ENCODE measurements at regions not wholly inside any gene's neighbourhood (a gene's known extent, or its start where the extent isn't known, plus 50 kb on each side); places are given as distances from the start of the nearest gene placed in this dataset.

DNA sequence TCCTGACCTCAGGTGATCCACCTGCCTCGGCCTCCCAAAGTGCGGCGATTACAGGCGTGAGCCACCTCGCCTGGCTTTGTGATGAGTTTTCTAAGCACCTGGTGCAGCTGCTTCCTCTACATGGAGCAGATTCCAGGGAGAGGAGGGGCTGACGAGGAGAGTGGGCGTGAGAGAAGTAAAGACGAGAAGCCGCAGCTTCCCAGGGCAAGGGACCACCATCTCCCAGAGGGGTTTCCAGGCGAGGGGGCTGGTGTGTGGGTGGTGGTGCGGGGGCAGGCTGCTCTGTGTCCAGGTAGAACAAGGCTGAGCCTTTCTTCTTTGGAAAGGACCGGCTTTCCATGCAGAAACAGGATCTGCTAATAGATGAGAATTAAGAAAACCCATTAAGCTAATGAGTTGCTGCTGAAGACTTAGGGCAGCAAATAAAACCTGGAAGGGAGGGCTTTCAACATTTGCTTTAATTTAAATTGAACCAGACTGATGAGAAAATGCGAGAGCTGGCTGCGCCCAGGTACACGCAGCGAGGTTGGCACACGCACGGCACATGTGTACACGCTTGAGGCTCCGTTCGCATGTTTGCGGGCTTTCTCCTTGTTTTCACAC lies 236.7 kb downstream of the RBFOX3 start:
- intact Hi-C loops (cut with micrococcal nuclease): no loop called here
- H3K9me3 Mint-ChIP-seq: no peaks in the 10 kb centered on the region
- H3K36me3 Mint-ChIP-seq (ENCODE audit: low read depth): no peaks in the 10 kb centered on the region
- no peak overlapping the region for H3K4me3 Mint-ChIP-seq
- CTCF ChIA-PET: interaction anchor here (0.9 to 1.0 kb wide), 2 partner anchors 18 to 309 kb away, joined by 3 to 4 read pairs; no protein-coding TSS in a partner anchor
- H3K27me3 Mint-ChIP-seq: peaks cover 17% of the 10 kb centered on the region
- no peaks in the 10 kb centered on the region for H3K4me1 Mint-ChIP-seq (ENCODE audit: low read depth)
- POLR2A ChIA-PET: no interaction called here
- ATAC-seq (no peak), DNase-seq (no peak)
- TF ChIP-seq, protein P1, sequence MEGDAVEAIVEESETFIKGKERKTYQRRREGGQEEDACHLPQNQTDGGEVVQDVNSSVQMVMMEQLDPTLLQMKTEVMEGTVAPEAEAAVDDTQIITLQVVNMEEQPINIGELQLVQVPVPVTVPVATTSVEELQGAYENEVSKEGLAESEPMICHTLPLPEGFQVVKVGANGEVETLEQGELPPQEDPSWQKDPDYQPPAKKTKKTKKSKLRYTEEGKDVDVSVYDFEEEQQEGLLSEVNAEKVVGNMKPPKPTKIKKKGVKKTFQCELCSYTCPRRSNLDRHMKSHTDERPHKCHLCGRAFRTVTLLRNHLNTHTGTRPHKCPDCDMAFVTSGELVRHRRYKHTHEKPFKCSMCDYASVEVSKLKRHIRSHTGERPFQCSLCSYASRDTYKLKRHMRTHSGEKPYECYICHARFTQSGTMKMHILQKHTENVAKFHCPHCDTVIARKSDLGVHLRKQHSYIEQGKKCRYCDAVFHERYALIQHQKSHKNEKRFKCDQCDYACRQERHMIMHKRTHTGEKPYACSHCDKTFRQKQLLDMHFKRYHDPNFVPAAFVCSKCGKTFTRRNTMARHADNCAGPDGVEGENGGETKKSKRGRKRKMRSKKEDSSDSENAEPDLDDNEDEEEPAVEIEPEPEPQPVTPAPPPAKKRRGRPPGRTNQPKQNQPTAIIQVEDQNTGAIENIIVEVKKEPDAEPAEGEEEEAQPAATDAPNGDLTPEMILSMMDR (IDR thresholded peaks at IDR 0.05): no peak
- no peak overlapping the region for H3K27ac Mint-ChIP-seq

DNA sequence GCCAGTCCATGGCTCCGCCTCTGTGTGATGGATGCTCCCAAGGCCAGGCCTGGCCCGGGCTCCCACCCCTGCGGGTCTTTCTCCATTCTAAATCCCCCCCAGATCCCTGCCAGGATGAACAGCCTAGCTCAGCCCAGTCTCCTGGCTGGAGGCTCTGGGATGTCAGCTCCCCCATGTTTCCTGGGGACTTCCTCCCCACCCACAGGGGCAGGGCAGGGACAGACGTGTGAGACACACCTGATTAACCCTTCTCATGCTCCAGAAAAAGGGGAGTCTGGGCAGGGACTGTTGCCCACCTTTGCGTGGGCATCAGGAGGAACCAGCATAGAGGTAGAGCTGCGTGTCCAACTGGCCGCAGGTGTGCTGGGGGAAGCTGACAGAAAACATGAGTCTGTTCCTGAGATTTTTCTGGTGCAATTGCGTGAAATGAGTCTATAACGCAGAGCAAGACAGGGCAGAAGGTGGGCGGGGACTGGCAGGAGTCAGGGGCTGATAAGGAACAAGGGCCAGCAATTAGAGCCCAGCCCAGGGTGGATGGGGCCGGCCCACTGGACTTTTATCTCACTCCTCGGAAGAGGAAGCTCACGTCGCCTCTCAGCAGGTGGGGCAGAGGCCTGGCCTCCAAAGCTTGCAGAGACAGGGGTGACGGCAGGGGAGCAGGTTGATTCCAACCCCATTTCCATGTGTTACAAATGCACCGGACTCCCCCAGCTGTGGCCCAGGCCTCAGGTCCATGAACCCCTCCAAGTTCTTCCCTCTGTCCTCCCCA lies 238.2 kb downstream of the RBFOX3 start:
- Mint-ChIP-seq H3K36me3 (ENCODE audit: low read depth) (no peaks in the 10 kb centered on the region), H3K4me1 (ENCODE audit: low read depth) (no peaks in the 10 kb centered on the region)
- TF ChIP-seq, protein P1 (IDR thresholded peaks at IDR 0.05): no peak

DNA sequence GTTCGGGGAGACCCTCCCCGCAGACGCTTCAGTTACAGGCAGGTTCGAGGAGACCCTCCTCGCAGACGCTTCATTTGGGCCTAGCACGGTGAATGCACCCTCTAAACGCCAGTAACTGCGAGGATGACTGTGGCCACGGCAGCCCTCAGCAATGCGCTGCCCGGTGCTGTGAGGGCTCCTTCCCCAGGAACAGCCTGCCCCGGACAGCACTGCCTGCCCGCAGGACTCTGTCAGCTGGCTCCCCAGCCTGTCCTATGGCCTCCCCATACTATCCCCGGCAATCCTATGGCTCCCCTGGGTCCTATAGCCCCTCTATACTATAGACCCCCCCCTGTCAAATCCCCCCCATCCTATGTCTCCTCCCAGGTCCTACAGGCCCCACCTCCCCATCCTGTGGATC lies 238.9 kb downstream of the RBFOX3 start:
- DNase-seq: no peak
- Mint-ChIP-seq H3K27me3 (peaks cover 12% of the 10 kb centered on the region), H3K36me3 (ENCODE audit: low read depth) (no peaks in the 10 kb centered on the region), H3K27ac (no peak overlapping the region), H3K4me1 (ENCODE audit: low read depth) (no peaks in the 10 kb centered on the region), H3K9me3 (no peaks in the 10 kb centered on the region), H3K4me3 (no peak overlapping the region)
- ChIA-PET CTCF (no interaction called here), POLR2A (no interaction called here)
- ATAC-seq: no peak
- intact Hi-C loops (cut with micrococcal nuclease): no loop called here
- TF ChIP-seq, protein P1 (IDR thresholded peaks at IDR 0.05): no peak

More for the DNA sequence above, 238.2 kb downstream of the RBFOX3 start:
- H3K27me3 Mint-ChIP-seq: peaks cover 15% of the 10 kb centered on the region
- H3K4me3 Mint-ChIP-seq: no peak overlapping the region
- DNase-seq (no peak), ATAC-seq (no peak)
- no peak overlapping the region for H3K27ac Mint-ChIP-seq
- intact Hi-C loops (cut with micrococcal nuclease): no loop called here
- H3K9me3 Mint-ChIP-seq: no peaks in the 10 kb centered on the region
- ChIA-PET CTCF (interaction anchor here (0.8 kb wide), 1 partner anchor 20 kb away, joined by 4 read pairs; no protein-coding TSS in a partner anchor), POLR2A (no interaction called here)

DNA sequence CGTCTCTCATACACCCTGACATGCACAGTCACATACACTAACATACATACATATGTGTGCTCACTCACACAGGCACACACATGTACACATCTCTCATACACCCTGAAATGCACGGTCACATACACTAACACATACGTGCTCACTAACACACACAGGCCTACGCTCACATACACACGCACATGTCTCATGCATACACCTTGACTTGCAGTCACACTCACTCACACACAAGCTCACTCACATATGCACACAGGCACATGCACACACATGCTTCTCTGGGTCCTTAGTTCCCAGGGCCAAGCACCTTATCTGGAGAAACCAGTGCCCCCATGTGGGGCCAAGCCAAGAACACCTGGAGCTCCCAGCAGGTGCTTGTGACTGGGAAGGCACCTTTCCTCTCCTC lies 240.3 kb downstream of the RBFOX3 start:
- DNase-seq (no peak), ATAC-seq (no peak)
- TF ChIP-seq, protein P1 (IDR thresholded peaks at IDR 0.05): no peak
- intact Hi-C loops (cut with micrococcal nuclease): no loop called here
- no peak overlapping the region for H3K27ac Mint-ChIP-seq
- H3K4me1 Mint-ChIP-seq (ENCODE audit: low read depth): no peaks in the 10 kb centered on the region
- H3K27me3 Mint-ChIP-seq: peaks cover 10% of the 10 kb centered on the region
- H3K4me3 Mint-ChIP-seq: no peak overlapping the region
- ChIA-PET POLR2A (interaction anchor here (0.5 kb wide), 1 partner anchor 9 kb away, joined by 3 read pairs; no protein-coding TSS in a partner anchor), CTCF (no interaction called here)
- H3K36me3 Mint-ChIP-seq (ENCODE audit: low read depth): no peaks in the 10 kb centered on the region
- no peaks in the 10 kb centered on the region for H3K9me3 Mint-ChIP-seq

DNA sequence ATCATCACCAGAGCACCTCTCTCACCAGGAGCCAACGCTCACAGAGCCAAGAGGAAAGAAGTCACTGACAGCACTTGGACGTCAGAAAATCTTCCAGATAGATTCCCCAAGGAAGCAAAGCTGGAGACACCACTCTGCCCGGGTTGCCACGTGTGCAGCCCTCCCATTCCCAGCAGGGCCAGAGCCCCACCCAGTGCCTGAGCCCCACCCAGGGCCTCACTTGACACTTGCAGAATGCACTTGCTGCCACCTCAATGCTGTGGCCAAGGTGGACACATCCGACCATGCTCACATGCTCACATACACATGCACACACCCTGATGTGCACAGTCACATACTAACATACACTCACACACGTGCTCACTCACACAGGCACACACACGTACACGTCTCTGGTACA lies 240.7 kb downstream of the RBFOX3 start:
- intact Hi-C loops (cut with micrococcal nuclease): no loop called here
- H3K27ac Mint-ChIP-seq: no peak overlapping the region
- no peaks in the 10 kb centered on the region for H3K36me3 Mint-ChIP-seq (ENCODE audit: low read depth)
- DNase-seq (no peak), ATAC-seq (no peak)
- ChIA-PET CTCF (no interaction called here), POLR2A (no interaction called here)
- TF ChIP-seq, protein P1 (IDR thresholded peaks at IDR 0.05): no peak
- no peaks in the 10 kb centered on the region for H3K4me1 Mint-ChIP-seq (ENCODE audit: low read depth)
- peaks cover 9% of the 10 kb centered on the region for H3K27me3 Mint-ChIP-seq
- no peak overlapping the region for H3K4me3 Mint-ChIP-seq
- no peaks in the 10 kb centered on the region for H3K9me3 Mint-ChIP-seq
